Renal cortical epithelial cell (primary cell): ENCODE measurements at regions not wholly inside any gene's neighbourhood (a gene's known extent, or its start where the extent isn't known, plus 50 kb on each side); places are given as distances from the start of the nearest gene placed in this dataset.
A peak's percentile ranks its signal among the peaks of the same experiment; 100 is the strongest.

Source experiments
- DNase-seq: peaks from one replicate; pipeline ENCODE4 v3.0.0-alpha.2; 2011; ENCODE audit warnings: low read depth

DNA sequence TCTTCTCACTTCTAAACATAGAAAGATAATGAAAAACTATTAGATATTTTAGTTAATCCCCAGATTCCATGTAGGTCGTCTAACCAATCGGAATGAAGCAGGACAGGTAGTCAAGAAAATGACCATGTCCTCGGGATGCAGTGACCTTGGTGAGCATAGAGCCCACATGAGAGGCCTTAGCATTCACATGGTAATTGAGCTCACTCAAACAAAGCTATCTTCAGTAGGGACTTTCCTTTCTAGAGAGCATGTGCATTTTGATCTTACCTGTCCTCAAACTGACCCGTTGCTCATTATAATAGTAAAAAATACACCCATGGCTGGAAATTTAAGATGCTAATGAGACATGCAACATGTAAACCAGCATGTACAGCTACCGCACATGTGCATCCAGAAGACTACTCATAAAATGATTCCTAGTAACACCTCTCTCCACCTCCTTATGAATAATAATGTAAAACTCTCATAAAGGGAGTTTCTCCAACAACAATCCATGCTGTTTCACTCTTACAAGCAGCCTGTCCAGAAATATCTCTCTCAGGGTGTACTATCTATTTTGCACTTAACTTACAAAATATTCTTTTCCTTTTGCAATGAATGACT lies 274.0 kb upstream of the CDH9 start:
- DNase-seq: no peak

DNA sequence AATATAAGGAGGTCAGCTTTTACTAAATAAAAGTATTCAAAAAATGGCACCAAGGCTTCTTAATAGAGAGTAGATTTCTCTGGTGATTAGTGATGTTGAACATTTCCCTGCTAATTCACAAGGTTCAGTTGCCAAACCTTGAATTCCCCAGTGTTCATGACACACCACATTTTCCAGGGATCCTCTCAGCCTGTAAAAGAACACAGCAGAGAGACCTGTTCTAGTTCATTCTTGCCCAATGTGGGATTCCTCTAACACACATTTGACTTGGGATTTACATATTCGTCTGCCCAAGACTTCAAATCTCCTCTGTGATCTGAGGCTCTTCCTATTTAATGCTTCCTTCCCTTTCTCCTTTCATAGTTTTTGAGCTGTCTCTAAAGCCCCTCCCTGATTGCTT lies 273.2 kb upstream of the CDH9 start:
- DNase-seq: peak; percentile 50

DNA sequence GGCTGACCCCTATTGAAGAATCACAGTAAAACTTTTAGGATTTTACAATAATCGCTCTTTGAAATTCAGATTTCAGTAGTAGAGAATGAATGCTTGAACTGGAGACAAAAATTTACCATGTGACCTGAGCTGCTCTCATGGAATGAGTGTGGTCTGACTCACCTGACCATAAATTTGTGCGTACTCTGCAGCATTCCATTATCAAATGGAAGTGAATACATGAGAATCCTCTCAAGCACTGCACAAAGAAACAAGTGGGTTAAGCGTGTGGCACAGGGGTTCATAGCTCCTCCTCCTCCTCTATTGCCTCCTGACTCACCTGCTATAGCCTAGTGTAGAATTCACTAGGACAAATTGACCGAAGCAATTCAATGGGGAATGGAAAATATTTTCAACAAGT lies 269.8 kb upstream of the CDH9 start:
- peak; percentile 67 for DNase-seq

DNA sequence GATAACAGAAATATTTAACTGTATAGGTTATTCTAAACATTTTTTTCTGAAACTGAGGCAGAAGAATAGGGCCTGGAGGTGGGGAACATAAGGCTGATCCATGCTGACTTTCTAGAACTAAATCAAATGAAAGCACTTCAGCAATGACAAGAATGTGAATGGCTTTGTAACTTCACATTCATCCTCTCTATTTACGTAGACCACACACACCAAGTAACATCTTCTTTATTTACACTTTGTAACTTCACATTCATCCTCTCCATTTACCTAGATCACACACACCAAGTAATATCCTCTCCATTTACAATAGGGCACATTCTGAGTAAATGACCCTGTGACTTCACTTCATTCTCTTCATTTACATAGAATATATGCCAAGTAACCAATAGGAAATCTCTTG lies 251.8 kb upstream of the CDH9 start:
- DNase-seq: peak; percentile 13

DNA sequence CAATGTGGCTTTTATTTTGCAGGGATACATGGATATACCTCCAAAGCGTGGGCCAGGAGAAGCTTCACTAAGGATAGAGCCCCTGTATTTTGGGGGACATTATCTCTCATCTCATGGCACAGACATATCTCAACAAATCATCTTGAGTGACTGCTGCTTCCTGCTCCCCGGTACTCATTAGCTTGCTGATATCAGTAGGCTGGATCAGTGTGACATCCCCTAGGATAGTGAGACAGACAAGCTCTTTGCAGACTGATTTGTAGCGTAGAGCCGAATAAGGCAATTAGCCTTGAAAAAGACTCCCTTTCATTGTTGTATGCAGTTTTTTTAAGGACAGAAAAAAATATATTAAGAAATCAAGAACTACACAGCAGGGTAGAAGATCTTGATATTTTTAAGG lies 237.7 kb upstream of the CDH9 start:
- DNase-seq: no peak

DNA sequence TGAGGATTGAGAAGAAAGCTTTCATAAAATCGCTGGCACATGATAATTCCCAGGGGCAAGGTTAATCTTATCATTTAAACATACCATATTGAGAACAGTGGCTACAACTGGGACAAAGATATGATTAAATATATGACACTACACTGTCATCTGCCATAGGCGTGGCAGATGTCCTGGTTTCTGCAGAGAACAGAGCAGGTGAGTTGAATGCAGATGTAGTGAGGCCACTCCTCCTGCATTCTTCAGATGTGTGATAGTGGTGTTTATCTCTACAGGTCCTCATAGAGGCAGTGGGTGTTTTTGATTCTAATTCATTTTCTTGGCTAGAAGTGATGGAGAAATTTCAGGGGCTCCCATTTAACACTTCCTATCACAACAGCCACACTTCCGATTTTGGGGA lies 237.0 kb upstream of the CDH9 start:
- no peak for DNase-seq

DNA sequence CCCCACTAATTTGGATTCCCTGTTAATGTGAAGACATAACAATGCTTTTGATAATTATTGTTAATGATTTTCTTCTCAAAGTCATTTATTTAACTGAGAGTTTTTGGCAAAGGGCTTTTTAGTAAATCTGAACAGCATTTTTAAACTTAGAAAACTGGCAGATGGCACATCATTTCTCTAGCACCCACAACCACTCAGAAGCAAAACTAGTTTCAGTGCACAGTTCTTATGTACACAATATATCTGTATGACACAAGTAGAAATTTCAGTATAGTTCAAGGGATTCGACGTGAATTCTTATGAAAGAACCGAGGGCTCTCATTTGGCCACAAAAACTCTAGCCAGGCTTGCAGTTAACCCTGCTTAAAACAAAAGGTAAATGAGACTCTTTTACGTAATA lies 231.4 kb upstream of the CDH9 start:
- DNase-seq: no peak

DNA sequence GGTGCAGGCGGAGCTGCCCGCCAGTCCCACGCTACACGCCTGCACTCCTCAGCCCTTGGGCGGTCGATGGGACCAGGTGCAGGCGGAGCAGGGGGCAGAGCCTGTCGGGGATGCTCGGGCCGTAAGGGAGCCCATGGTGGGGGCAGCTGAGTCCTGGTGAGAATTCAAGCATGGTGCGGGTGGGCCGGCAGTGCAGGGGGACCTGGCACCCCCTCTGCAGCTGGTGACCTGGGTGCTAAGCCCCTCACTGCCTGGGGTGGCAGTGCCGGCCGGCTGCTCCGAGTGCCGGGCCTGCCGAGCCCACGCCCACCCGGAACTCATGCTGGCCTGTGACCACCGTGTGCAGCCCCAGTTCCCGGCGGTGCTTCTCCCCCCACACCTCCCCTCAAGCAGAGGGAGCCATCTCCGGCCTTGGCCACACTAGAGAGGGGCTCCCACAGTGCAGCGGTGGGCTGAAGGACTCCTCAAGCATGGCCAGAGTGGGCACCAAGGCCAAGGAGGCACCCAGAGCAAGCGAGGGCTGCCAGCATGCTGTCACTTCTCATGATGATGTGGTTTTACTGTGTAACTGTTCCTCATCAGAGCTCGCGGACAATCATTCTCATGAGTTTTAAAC lies 228.9 kb upstream of the CDH9 start:
- DNase-seq: no peak

DNA sequence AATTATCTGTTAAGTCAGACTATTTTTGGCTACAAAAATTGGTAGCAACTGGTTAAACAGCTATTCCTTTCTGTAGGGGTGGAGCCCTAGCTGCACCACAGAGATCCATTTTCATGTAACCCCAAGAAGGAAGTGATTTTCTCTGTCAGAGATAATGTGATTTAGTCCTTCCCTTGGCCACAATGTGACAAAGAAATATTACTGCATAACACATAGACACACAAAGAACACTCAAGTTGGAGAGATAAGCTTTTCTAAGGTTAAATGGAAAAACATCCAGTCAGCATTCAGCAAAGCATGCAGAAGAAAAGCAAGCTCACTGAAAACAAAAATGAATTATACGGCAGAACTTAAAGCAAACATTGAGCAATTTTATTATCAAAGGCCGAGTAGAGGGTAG lies 227.8 kb upstream of the CDH9 start:
- no peak for DNase-seq

DNA sequence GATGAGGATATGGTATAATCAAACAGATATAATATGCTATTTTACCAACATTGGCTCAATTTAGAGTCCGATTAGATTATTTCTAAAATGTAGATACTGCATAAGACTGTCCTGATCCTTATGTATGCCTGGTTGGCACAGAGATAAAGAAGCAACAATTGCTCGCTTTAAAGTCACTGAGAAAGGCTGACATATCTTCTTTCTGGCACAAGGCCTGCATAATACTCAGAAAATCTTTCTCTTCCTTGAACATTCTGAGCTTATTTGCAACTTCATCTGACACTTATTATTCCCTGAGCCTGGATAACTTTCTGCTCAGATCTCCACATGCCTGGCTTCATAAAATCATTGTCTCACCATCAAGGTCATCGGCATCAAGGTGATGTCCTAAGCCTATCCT lies 219.3 kb upstream of the CDH9 start:
- DNase-seq: no peak

DNA sequence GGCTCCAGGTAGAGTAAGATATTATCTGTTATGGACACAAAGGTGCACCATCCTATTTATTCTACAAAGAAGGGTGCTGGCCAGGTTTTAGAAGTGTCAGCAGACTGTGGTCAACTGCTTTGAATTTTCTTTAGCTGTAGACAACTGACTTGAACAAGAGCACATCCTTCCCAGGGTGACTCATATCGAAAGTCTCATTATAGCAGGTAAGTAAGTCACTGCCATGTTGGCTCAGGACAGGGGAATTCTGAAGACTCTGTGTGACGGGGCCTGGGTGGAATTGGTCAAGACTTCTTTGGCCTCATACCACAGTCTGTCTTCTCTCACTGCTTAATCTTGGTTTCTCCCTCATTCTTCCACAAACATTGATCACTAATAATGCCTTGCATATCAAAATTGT lies 214.5 kb upstream of the CDH9 start:
- DNase-seq: peak; percentile 1

DNA sequence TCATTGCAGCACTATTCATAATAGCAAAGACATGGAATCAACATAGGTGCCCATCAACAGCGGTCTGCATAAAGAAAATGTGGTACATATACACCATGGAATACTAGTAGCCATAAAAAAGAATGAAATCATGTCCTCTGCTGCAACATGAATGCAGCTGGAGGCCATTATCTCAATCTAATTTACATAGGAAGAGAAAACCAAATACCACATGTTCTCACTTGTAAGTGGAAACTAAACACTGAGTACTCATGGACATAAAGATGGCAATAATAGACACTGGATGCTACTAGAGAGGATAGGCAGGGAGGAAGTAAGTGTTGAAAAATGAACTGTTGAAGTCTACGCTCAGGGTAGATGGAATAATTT lies 203.9 kb upstream of the CDH9 start:
- DNase-seq: no peak

DNA sequence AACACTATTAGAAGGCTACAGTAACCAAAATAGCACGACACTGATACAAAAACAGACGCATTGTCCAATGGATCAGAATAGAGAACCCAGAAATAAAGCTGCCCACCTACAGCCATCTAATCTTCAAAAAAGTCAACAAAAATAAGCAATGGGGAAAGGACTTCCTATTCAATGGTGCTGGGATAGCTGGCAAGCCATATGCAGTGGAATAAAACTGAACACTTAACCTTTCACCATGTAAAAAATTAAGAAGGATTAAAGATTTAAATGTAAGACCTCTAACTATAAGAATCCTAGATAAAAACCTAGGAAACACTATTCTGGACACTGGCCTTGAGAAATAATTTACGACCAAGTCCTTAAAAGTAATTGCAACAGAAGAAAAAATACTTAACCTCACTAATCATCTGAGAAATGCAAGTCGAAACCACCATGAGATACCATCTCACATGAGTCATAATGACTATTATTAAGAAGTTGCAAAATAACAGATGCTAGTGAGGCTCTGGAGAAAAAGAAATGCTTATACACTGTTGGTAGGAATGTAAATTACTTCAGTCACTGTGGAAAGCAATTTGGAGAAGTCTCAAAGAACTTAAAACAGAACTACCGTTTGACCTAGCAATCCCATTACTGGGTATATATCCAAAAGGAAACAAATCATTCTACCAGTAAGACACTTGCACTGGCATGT lies 203.3 kb upstream of the CDH9 start:
- peak; percentile 99 for DNase-seq

DNA sequence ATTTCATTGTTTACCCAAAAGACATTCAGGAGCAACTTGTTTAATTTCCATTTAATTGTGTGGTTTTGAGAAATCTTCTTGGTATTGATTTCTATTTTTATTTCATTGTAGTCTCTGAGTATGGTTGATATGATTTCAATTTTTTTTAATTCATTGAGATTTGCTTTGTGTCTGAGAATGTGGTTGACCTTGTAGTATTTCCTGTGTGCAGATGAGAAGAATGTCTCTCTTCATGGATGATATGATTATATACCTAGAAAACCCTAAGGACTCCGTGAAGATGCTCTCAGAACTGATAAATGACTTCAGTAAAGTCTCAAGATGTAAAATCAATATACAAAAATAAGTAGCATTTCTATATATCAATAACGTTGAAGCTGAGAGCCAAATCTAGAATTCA lies 202.4 kb upstream of the CDH9 start:
- DNase-seq: no peak

DNA sequence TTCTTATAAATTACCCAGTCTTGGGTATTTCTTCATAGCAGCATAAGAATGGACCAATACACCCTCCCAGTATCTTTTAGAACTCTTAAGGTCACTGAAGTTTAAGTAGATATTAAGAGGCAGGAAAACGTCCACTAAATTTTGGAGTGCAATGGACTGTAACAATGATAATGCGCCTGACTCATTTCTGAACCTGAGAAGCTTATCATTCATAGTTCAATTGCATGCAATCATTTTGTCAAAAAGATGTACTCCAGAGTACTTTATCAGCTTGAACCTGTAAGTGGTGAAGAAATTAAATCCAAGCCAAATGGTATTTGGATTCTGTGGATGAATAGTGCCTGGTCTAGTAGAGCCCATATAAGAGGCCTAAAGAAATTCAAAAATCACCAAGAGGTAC lies 196.5 kb upstream of the CDH9 start:
- no peak for DNase-seq

DNA sequence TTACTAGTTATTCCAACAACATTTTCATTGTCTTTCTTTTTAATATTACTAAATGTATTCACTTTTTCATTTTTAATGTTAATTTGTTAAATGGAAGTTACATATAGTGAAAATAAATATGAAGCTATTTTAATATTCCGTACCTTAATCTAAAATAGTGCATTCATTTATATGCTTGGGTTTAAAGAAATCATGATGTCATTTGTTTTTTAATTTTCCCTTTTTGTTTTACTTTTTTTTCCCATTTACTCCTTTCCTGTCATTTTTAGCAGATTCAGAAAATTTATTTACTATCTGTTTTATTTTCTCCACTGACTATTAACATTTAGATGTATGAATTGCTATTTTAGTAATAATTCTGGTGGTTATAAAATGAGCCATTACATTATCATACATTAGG lies 183.0 kb upstream of the CDH9 start:
- DNase-seq: no peak

DNA sequence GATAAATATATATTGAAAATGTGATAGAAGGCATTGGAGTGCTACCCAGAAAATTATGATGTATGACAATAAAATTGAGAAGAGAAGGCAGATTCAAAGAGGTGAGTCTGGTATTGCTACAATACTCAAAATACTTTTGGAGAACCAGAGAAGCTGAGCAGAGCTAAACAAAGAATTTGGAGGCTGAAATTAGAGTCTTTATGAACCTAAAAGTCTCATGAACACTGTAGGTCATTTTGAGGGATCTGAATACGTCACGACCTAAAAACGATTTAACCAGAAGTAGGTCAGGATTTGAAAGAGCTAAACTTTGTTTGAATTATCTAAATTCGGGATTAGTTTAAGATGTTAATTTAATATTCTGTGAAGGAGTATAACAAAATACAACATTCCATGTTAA lies 182.4 kb upstream of the CDH9 start:
- DNase-seq: no peak

DNA sequence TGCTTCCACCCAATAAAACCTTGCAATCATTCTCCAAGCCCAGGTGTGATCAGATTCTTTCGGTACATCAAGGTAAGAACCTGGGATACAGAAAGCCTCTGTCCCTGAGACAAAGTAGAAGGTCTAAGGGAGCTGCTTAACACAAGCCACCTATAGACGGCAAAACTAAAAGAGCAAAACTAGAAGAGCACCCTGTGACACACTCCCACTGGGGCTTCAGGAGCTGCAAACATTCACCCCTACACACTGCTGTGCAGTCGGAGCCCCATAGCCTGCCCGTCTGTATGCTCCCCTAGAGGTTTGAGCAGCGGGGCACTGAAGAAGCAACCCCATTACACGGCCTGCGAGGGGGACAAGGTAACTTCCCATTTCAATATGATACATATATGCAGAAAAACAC lies 179.6 kb upstream of the CDH9 start:
- no peak for DNase-seq

DNA sequence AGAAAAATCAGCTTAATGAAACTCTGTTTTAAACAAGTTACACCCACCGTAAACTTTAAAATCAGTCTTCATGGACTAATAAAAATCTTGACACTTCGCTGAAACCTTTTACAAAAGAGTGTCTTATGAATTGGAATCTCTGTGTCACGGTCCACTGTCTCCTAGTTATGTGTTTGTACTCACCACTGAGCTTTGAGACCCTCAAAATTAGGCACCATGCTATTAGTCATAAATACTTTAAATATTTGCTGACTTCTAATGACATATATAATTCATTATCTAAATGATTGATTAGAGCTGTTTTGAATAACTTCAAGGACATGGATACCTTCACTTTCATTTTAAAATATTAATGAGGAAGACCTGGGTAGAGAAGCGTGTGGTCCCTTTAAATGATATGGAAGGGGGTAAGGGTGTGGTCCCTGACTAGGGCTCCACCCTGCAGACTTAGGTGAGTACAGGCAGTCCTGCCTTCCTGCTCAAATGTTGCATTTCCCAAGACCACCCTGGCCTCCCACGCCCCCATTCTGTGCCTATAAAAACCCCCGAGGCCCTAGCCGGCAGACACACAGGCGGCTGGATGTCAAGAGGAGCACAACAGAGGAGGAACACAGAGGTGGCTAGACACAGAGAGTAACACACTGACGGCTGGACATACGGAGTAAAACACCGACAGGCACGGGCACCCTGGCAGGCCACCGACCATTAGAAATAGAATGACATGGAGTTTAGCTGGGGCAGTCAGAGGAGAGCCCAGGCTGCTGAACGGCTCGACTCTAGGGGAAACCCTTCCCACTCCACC lies 179.0 kb upstream of the CDH9 start:
- peak; percentile 71 for DNase-seq

DNA sequence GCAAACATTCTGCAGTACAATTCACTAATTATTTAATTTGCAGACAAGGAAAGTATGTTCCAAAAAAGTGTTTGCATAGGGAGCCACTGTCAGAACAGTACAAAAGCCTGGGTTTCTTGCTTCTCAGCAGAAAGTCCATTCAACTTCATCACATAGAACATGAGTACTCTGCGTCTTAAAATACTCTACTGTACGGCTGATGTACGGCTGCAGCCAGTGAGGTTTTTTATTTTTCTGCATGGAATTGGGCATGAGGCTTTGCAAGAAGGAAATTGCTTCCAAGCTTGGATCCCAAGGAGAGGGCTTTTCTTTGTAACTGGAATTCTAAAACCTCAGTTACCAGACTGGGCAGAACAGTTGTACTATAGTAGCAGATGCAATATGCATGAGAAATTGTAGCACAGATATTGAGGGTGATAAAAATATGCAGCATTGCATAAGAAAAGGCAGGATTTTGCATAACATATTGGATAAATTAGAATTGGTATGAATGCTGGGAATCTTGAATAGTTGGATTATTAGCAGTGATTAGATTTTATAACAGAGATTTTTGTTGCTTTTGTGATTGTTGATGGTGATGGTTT lies 178.1 kb upstream of the CDH9 start:
- no peak for DNase-seq

DNA sequence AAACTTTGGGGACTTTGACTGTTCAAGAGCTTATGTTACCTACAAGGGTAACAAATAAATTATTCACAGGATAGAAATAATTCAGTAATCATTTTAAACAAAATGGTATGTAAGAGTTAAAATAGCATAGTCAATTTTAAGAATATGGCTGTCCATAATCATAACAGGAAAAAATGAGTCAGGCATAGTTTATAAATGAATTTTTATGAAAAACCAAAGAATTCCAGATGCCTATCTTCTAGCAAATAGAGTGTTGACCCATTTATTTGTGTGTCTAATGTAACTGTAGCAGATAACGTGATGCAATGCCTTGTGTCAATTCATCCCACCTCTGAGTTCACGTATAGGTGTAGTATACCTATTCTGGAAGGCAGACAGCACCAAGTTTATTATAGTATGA lies 169.7 kb upstream of the CDH9 start:
- no peak for DNase-seq

DNA sequence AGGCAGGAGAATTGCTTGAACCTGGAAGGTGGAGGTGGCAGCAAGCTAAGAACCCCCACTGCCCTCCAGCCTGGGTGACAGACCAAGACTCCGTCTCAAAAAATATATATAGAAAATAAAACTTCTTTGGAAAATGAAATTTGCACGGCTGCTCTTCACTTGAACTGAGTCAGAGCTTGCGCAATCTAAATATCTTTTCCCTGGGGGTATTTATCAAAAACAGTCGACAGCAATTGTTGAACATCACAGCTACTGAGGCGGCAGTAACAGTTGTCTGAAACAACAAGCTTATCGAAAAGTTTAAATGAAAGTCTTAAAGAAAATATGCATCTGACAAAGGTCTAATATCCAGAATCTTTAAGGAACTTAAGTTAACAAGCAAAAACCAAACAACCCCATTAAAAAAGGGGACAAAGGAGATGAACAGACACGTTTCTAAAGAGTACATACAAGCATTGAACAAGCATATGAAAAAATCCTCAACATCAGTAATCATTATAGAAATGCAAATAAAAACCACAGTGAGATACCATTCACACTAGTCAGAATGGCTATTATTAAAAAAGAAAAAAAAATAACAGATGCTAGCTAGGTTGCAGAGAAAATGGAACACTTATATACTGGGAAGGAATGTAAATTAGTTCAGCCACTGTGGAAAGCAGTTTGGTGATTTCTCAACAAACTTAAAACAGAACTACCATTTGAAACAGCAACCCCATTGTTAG lies 153.6 kb upstream of the CDH9 start:
- no peak for DNase-seq
